Left lung (tissue), 4 donors: ENCODE measurements at regions not wholly inside any gene's neighbourhood (a gene's known extent, or its start where the extent isn't known, plus 50 kb on each side); places are given as distances from the start of the nearest gene placed in this dataset.

ENCODE experiments used
- ATAC-seq: fragments of 200-7000 bp; cut with Tn5 transposase; one replicate; pipeline ENCODE4 v1.9.1; 2020; ENCODE audit warnings: moderate library complexity
- DNase-seq, 4 donors: peaks; one replicate each; pipeline ENCODE4 v3.0.0-alpha.2; 2013 to 2020
- H3K27ac ChIP-seq, 2 donors: fragments of 200-600 bp; sonication (generic) in 1 of 2; one replicate each; pipeline versions ENCODE4 v1.5.0 to v1.8.0; 2020 to 2021
- H3K27me3 ChIP-seq, 2 donors: fragments of 200-600 bp; sonication (generic) in 1 of 2; one replicate each; pipeline versions ENCODE4 v1.5.0 to v1.8.0; 2020 to 2021
- H3K36me3 ChIP-seq, 2 donors: fragments of 200-600 bp; sonication (generic) in 1 of 2; one replicate each; pipeline versions ENCODE4 v1.5.0 to v1.8.0; 2020 to 2021
- H3K4me1 ChIP-seq, 2 donors: fragments of 200-600 bp; one replicate each; pipeline ENCODE4 v1.8.0; 2021
- H3K4me3 ChIP-seq, 2 donors: fragments of 200-600 bp; sonication (generic) in 1 of 2; one replicate each; pipeline versions ENCODE4 v1.5.0 to v1.8.0; 2020 to 2021; ENCODE audit warnings: mild to moderate bottlenecking in 1 of 2
- H3K9me3 ChIP-seq, 2 donors: fragments of 200-600 bp; sonication (generic) in 1 of 2; one replicate each; pipeline versions ENCODE4 v1.5.0 to v1.8.0; 2020 to 2021
- CTCF ChIP-seq, 2 donors: fragments of 200-600 bp; sonication (generic) in 1 of 2; IDR thresholded peaks; one replicate each; pipeline versions ENCODE4 v1.5.0 to v1.8.0; 2021; ENCODE audit warnings: antibody characterized with exemption in 2 of 2
- intact Hi-C, 2 donors: fragments of 100-400 bp; cut with DNase I; formaldehyde crosslinking; loops; one replicate each; pipeline versions ENCODE4 v1.11.2 to v1.14.2; 2022
- donor health status: DM: no; HTN: yes; CAD: no.
- donor health status: DM: no; HTN: no; CAD: no.

GRCh38 chr10:124264711-124265390 lies 153.9 kb downstream of the OAT start:
- peak in 2 of 4 donors; percentile 18 to 43 for DNase-seq
- no peaks in the 10 kb centered on the region for H3K36me3 ChIP-seq
- no peak for TF ChIP-seq CTCF (IDR thresholded peaks at IDR 0.05)
- H3K27ac ChIP-seq, result no peak overlapping the region
- ATAC-seq, result no peak
- H3K4me1 ChIP-seq, result peaks cover 0 to 12% of the 10 kb centered on the region in 2 donors
- no peak overlapping the region for H3K4me3 ChIP-seq
- intact Hi-C loops, result no loop called here
- no peaks in the 10 kb centered on the region for H3K27me3 ChIP-seq
- no peaks in the 10 kb centered on the region for H3K9me3 ChIP-seq

- intact Hi-C loops, result no loop called here
- no peak for ATAC-seq
These were observed 154.5 kb downstream of the OAT start for GRCh38 chr10:124264271-124264670.

GRCh38 chr10:124263726-124264125 lies 155.0 kb downstream of the OAT start:
- H3K27me3 ChIP-seq, result no peaks in the 10 kb centered on the region
- H3K9me3 ChIP-seq, result peaks cover 0 to 5% of the 10 kb centered on the region in 2 donors
- intact Hi-C loops, result no loop called here
- no peaks in the 10 kb centered on the region for H3K36me3 ChIP-seq
- TF ChIP-seq CTCF (IDR thresholded peaks at IDR 0.05), result no peak
- H3K27ac ChIP-seq, result no peak overlapping the region
- peaks cover 0 to 12% of the 10 kb centered on the region in 2 donors for H3K4me1 ChIP-seq
- peak in 1 of 4 donors; percentile 8 for DNase-seq
- no peak for ATAC-seq
- H3K4me3 ChIP-seq, result no peak overlapping the region

More at GRCh38 chr10:124264271-124264670, 154.5 kb downstream of the OAT start:
- DNase-seq, result peak in 2 of 4 donors; percentile 24 to 47
- TF ChIP-seq CTCF (IDR thresholded peaks at IDR 0.05), result no peak
- peaks cover 0 to 4% of the 10 kb centered on the region in 2 donors for H3K9me3 ChIP-seq
- no peak overlapping the region for H3K4me3 ChIP-seq
- peaks cover 0 to 12% of the 10 kb centered on the region in 2 donors for H3K4me1 ChIP-seq
- H3K36me3 ChIP-seq, result no peaks in the 10 kb centered on the region
- H3K27me3 ChIP-seq, result no peaks in the 10 kb centered on the region
- H3K27ac ChIP-seq, result no peak overlapping the region

- ATAC-seq (no peak), DNase-seq (peak in 2 of 4 donors; percentile 31 to 46)
- intact Hi-C loops, result no loop called here
- Histone ChIP-seq H3K27me3 (no peaks in the 10 kb centered on the region), H3K4me3 (no peak overlapping the region), H3K4me1 (peaks cover 0 to 12% of the 10 kb centered on the region in 2 donors), H3K27ac (no peak overlapping the region), H3K9me3 (peaks cover 0 to 5% of the 10 kb centered on the region in 2 donors), H3K36me3 (no peaks in the 10 kb centered on the region)
- TF ChIP-seq CTCF (IDR thresholded peaks at IDR 0.05), result no peak
These were observed 155.8 kb downstream of the OAT start for GRCh38 chr10:124262971-124263370.

- ATAC-seq, result peak; percentile 12
- TF ChIP-seq CTCF (IDR thresholded peaks at IDR 0.05), result no peak
These were observed 156.4 kb downstream of the OAT start for GRCh38 chr10:124262234-124262865.

More at GRCh38 chr10:124262234-124262865, 156.4 kb downstream of the OAT start:
- peaks cover 0 to 5% of the 10 kb centered on the region in 2 donors for H3K9me3 ChIP-seq
- intact Hi-C loops, result no loop called here
- H3K27ac ChIP-seq, result no peak overlapping the region
- no peaks in the 10 kb centered on the region for H3K27me3 ChIP-seq
- peak in 2 of 4 donors; percentile 25 to 39 for DNase-seq
- H3K4me3 ChIP-seq, result no peak overlapping the region
- H3K36me3 ChIP-seq, result no peaks in the 10 kb centered on the region
- peaks cover 0 to 12% of the 10 kb centered on the region in 2 donors for H3K4me1 ChIP-seq
